Esophagus squamous epithelium (tissue), 5 donors: ENCODE measurements at regions not wholly inside any gene's neighbourhood (a gene's known extent, or its start where the extent isn't known, plus 50 kb on each side); places are given as distances from the start of the nearest gene placed in this dataset.

Source experiments
- DNase-seq: peaks from one replicate; lab custom pipeline; 2025; lab: John Stamatoyannopoulos, UW
- H3K27ac ChIP-seq, 4 donors: fragments of 200-600 bp; sonication (generic); one replicate each; pipeline ENCODE4 v1.5.1; 2016 to 2019; ENCODE audit warnings: mild to moderate bottlenecking in 1 of 4
- H3K27me3 ChIP-seq, 4 donors: fragments of 200-600 bp; sonication (generic); 1 replicate in 3 of 4; 2 replicates in 1 of 4; pipeline versions ENCODE4 v1.5.1 to v1.6.0; 2017 to 2021; ENCODE audit warnings: antibody characterized with exemption in 1 of 4
- H3K36me3 ChIP-seq, 3 donors: fragments of 200-600 bp; sonication (generic); one replicate each; pipeline ENCODE4 v1.5.1; 2016 to 2019
- H3K4me1 ChIP-seq, 3 donors: fragments of 200-600 bp; sonication (generic); one replicate each; pipeline ENCODE4 v1.5.1; 2017 to 2019
- H3K4me3 ChIP-seq, 4 donors: fragments of 200-600 bp; sonication (generic); 1 replicate in 3 of 4; 2 replicates in 1 of 4; pipeline ENCODE4 v1.5.1; 2016 to 2019; ENCODE audit warnings: mild to moderate bottlenecking in 2 of 4, moderate library complexity in 1 of 4
- H3K9me3 ChIP-seq, 3 donors: fragments of 200-600 bp; sonication (generic); one replicate each; pipeline ENCODE4 v1.5.1; 2016 to 2019
- CTCF ChIP-seq, 6 experiments: fragments of 450-650 bp in 4 of 6; fragments of 200-600 bp in 2 of 6; sonication (generic) in 2 of 6; IDR thresholded peaks; one replicate each; pipeline ENCODE4 v1.5.1; 2016 to 2019; ENCODE audit warnings: antibody characterized with exemption in 6 of 6, mild to moderate bottlenecking in 4 of 6, moderate library complexity in 4 of 6
- POLR2A ChIP-seq, 4 donors: fragments of 450-650 bp; IDR thresholded peaks; one replicate each; pipeline ENCODE4 v1.6.1; 2017; ENCODE audit warnings: antibody characterized with exemption in 4 of 4, mild to moderate bottlenecking in 4 of 4, moderate library complexity in 3 of 4
- WGBS, 2 donors: methylation state at CpG; one replicate each; pipeline ENCODE4 v1.1.5; 2018; 5-methylcytosine and 5-hydroxymethylcytosine counted together
- intact Hi-C: fragments of 100-400 bp; cut with DNase I; formaldehyde crosslinking; loops from one replicate; pipeline ENCODE4 v1.15.0; 2022
- donor health status: DM: yes; HTN: yes; CAD: no.

- Histone ChIP-seq H3K27me3 (no peaks in the 10 kb centered on the region), H3K9me3 (no peaks in the 10 kb centered on the region), H3K27ac (no peak overlapping the region), H3K36me3 (no peaks in the 10 kb centered on the region), H3K4me3 (no peak overlapping the region), H3K4me1 (no peaks in the 10 kb centered on the region)
- intact Hi-C loops = no loop called here
- WGBS, 2 donors = 75 to 79% methylated on average over 3 of the region's 3 CpGs
- TF ChIP-seq CTCF (IDR thresholded peaks at IDR 0.05) (no peak), POLR2A (IDR thresholded peaks at IDR 0.05) (no peak)
- DNase-seq = no peak
These were observed 2040.1 kb upstream of the LRRTM1 start for GRCh38 chr2:82344670-82345069.

- H3K36me3 ChIP-seq = no peaks in the 10 kb centered on the region
- TF ChIP-seq CTCF (IDR thresholded peaks at IDR 0.05) (no peak), POLR2A (IDR thresholded peaks at IDR 0.05) (no peak)
- 59 to 64% methylated on average over 3 of the region's 3 CpGs for WGBS, 2 donors
- H3K27me3 ChIP-seq = no peaks in the 10 kb centered on the region
- intact Hi-C loops = no loop called here
- no peaks in the 10 kb centered on the region for H3K4me1 ChIP-seq
- H3K4me3 ChIP-seq = no peak overlapping the region
- H3K27ac ChIP-seq = no peak overlapping the region
- no peak for DNase-seq
- H3K9me3 ChIP-seq = no peaks in the 10 kb centered on the region
These were observed 2037.8 kb upstream of the LRRTM1 start for GRCh38 chr2:82342356-82342755.

GRCh38 chr2:82340578-82341053, 2036.1 kb upstream of the LRRTM1 start:
- Histone ChIP-seq H3K4me3 (no peak overlapping the region), H3K9me3 (no peaks in the 10 kb centered on the region), H3K27ac (no peak overlapping the region), H3K27me3 (no peaks in the 10 kb centered on the region), H3K36me3 (no peaks in the 10 kb centered on the region), H3K4me1 (no peaks in the 10 kb centered on the region)
- DNase-seq = no peak
- TF ChIP-seq CTCF (IDR thresholded peaks at IDR 0.05) (no peak), POLR2A (IDR thresholded peaks at IDR 0.05) (no peak)
- WGBS, 2 donors = 49 to 69% methylated on average over 2 of the region's 2 CpGs
- intact Hi-C loops = no loop called here

GRCh38 chr2:82339805-82340204, 2035.3 kb upstream of the LRRTM1 start:
- H3K27me3 ChIP-seq = no peaks in the 10 kb centered on the region
- H3K27ac ChIP-seq = no peak overlapping the region
- 75 to 76% methylated on average over 2 of the region's 2 CpGs for WGBS, 2 donors
- no peak for TF ChIP-seq CTCF (IDR thresholded peaks at IDR 0.05)
- no peak overlapping the region for H3K4me3 ChIP-seq
- H3K36me3 ChIP-seq = no peaks in the 10 kb centered on the region
- H3K9me3 ChIP-seq = no peaks in the 10 kb centered on the region
- DNase-seq = no peak
- H3K4me1 ChIP-seq = no peaks in the 10 kb centered on the region
- intact Hi-C loops = no loop called here

GRCh38 chr2:82333697-82334096, 2029.1 kb upstream of the LRRTM1 start:
- Histone ChIP-seq H3K9me3 (no peaks in the 10 kb centered on the region), H3K27ac (no peak overlapping the region), H3K4me3 (no peak overlapping the region), H3K27me3 (no peaks in the 10 kb centered on the region), H3K36me3 (no peaks in the 10 kb centered on the region), H3K4me1 (no peaks in the 10 kb centered on the region)
- DNase-seq = no peak
- 70 to 81% methylated on average over 7 of the region's 9 CpGs for WGBS, 2 donors
- intact Hi-C loops = no loop called here
- no peak for TF ChIP-seq POLR2A (IDR thresholded peaks at IDR 0.05)
- TF ChIP-seq CTCF (IDR thresholded peaks at IDR 0.05) = no peak
